CD14-positive monocyte (primary cell): ENCODE measurements at regions not wholly inside any gene's neighbourhood (a gene's known extent, or its start where the extent isn't known, plus 50 kb on each side); places are given as distances from the start of the nearest gene placed in this dataset.

Experiments used
- DNase-seq, 3 donors: peaks; one replicate each; pipeline ENCODE4 v3.0.0-alpha.2; 2011 to 2022
- H2AFZ ChIP-seq: 2 replicates; pipeline ENCODE4 v1.6.0; 2012; ENCODE audit warnings: mild to moderate bottlenecking, low read depth, low read length, inconsistent platforms; ENCODE audit not compliant: insufficient read depth, poor library complexity, severe bottlenecking
- H3K27ac ChIP-seq, 2 donors: 1 replicate in 1 of 2; 2 replicates in 1 of 2; pipeline ENCODE4 v1.5.1; 2012 to 2013; ENCODE audit warnings: low read length in 2 of 2, control low read depth in 1 of 2, inconsistent platforms in 1 of 2, low read depth in 1 of 2, mild to moderate bottlenecking in 1 of 2
- H3K27me3 ChIP-seq, 2 donors: one replicate each; pipeline versions ENCODE4 v1.6.0 to v1.6.1; 2011 to 2013; ENCODE audit warnings: low read length in 2 of 2; ENCODE audit not compliant: control insufficient read depth in 2 of 2, insufficient read depth in 2 of 2
- H3K36me3 ChIP-seq, 2 donors: replicated peaks in 1 of 2; 1 replicate in 1 of 2; 2 replicates in 1 of 2; pipeline versions ENCODE4 v1.5.1 to v1.6.1; 2012 to 2013; ENCODE audit warnings: low read length in 2 of 2, control low read depth in 1 of 2, inconsistent platforms in 1 of 2, mild to moderate bottlenecking in 1 of 2; ENCODE audit not compliant: insufficient read depth in 2 of 2, control insufficient read depth in 1 of 2
- H3K4me1 ChIP-seq, 2 donors: 1 replicate in 1 of 2; 2 replicates in 1 of 2; pipeline versions ENCODE4 v1.5.1 to v1.6.1; 2012 to 2013; ENCODE audit warnings: low read length in 2 of 2, control low read depth in 1 of 2, inconsistent platforms in 1 of 2, mild to moderate bottlenecking in 1 of 2, moderate library complexity in 1 of 2; ENCODE audit not compliant: insufficient read depth in 2 of 2, control insufficient read depth in 1 of 2
- H3K4me2 ChIP-seq: replicated peaks from 2 replicates; pipeline ENCODE3; 2012; ENCODE audit warnings: low read length, moderate library complexity, mild to moderate bottlenecking; ENCODE audit not compliant: poor library complexity, severe bottlenecking; ENCODE audit errors: extremely low read depth
- H3K4me3 ChIP-seq, 3 experiments: fragments of 200-600 bp in 1 of 3; sonication (generic) in 1 of 3; replicated peaks in 1 of 3; 1 replicate in 2 of 3; 2 replicates in 1 of 3; pipeline ENCODE4 v1.5.1; 2011 to 2013; ENCODE audit warnings: low read length in 3 of 3, mild to moderate bottlenecking in 3 of 3, control low read depth in 2 of 3, low read depth in 2 of 3, inconsistent platforms in 1 of 3, moderate library complexity in 1 of 3
- H3K79me2 ChIP-seq: 2 replicates; pipeline ENCODE4 v1.6.0; 2012; ENCODE audit warnings: mild to moderate bottlenecking, control low read depth, inconsistent platforms, low read length, moderate library complexity; ENCODE audit not compliant: insufficient read depth
- H3K9ac ChIP-seq: 2 replicates; pipeline ENCODE4 v1.6.0; 2017; ENCODE audit warnings: low read length, mild to moderate bottlenecking; ENCODE audit not compliant: insufficient read depth, poor library complexity, severe bottlenecking
- H3K9me3 ChIP-seq, 2 donors: replicated peaks in 1 of 2; 1 replicate in 1 of 2; 2 replicates in 1 of 2; pipeline versions ENCODE4 v1.5.1 to v1.6.1; 2012 to 2013; ENCODE audit warnings: low read length in 2 of 2, control low read depth in 1 of 2; ENCODE audit not compliant: control insufficient read depth in 1 of 2, insufficient read depth in 1 of 2
- H4K20me1 ChIP-seq: 2 replicates; pipeline ENCODE4 v1.6.0; 2012; ENCODE audit warnings: mild to moderate bottlenecking, low read length, control low read depth, moderate library complexity; ENCODE audit not compliant: insufficient read depth
- H3K27ac Mint-ChIP-seq, 7 donors: one replicate each; pipeline ENCODE4 v1.8.0; 2020; ENCODE audit warnings: mild to moderate bottlenecking in 7 of 7, mixed read lengths in 7 of 7, moderate library complexity in 6 of 7, inconsistent platforms in 2 of 7
- H3K27me3 Mint-ChIP-seq, 3 donors: one replicate each; pipeline ENCODE4 v1.8.0; 2021 to 2022; ENCODE audit warnings: low read depth in 3 of 3, mild to moderate bottlenecking in 3 of 3, mixed read lengths in 3 of 3, moderate library complexity in 3 of 3, inconsistent platforms in 1 of 3
- H3K36me3 Mint-ChIP-seq, 2 donors: one replicate each; pipeline ENCODE4 v1.8.0; 2020; ENCODE audit warnings: mixed read lengths in 2 of 2, inconsistent platforms in 1 of 2, mild to moderate bottlenecking in 1 of 2
- H3K4me1 Mint-ChIP-seq: one replicate; pipeline ENCODE4 v1.8.0; 2020; ENCODE audit warnings: mild to moderate bottlenecking, mixed read lengths
- H3K4me3 Mint-ChIP-seq, 2 donors: one replicate each; pipeline ENCODE4 v1.8.0; 2020; ENCODE audit warnings: mild to moderate bottlenecking in 2 of 2, mixed read lengths in 2 of 2, moderate library complexity in 1 of 2
- H3K9me3 Mint-ChIP-seq, 7 donors: one replicate each; pipeline ENCODE4 v1.8.0; 2020 to 2022; ENCODE audit warnings: mixed read lengths in 7 of 7, mild to moderate bottlenecking in 6 of 7, moderate library complexity in 6 of 7, inconsistent platforms in 2 of 7
- WGBS: methylation state at CpG from one replicate; pipeline ENCODE4 v1.1.5; 2013; ENCODE audit warnings: missing lambda C conversion rate; ENCODE audit not compliant: insufficient coverage; 5-methylcytosine and 5-hydroxymethylcytosine counted together
- intact Hi-C, 2 donors: fragments of 100-400 bp; cut with micrococcal nuclease; formaldehyde crosslinking; loops; one replicate each; pipeline versions ENCODE4 v1.15.0 to v1.15.1; 2023
- TF ChIP-seq, protein P1 (sequence below): fragments of 200-600 bp; IDR thresholded peaks from one replicate; pipeline ENCODE4 v1.8.0; 2022; ENCODE audit warnings: antibody characterized with exemption, mild to moderate bottlenecking

DNA sequence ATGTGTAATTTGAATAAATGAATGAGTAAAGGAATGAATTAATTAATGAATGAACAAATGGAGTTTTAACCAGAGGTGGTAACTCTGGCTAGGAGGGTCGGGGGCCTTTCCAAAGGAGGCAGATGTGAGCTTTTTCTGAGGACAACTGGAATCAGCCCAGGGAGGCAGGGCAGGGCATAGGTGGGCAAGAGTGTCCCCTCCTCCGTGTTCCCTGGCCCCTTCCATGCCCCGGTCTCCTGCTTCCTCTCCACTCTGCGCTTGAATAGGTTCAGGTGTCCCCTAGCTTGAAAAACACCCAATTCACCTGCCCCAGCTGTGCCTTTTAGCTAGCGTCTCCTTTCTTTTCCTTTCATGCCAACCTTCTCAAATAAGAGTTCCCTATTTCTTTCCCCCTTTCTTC is 473.1 kb downstream of the CDH26 start:
- Mint-ChIP-seq H3K27ac (no peak overlapping the region), H3K36me3 (no peaks in the 10 kb centered on the region), H3K4me3 (no peak overlapping the region), H3K9me3 (peaks cover 0 to 5% (median 0%) of the 10 kb centered on the region in 7 donors), H3K4me1 (no peaks in the 10 kb centered on the region), H3K27me3 (peaks cover 0 to 8% (median 4%) of the 10 kb centered on the region in 3 donors)
- TF ChIP-seq, protein P1, sequence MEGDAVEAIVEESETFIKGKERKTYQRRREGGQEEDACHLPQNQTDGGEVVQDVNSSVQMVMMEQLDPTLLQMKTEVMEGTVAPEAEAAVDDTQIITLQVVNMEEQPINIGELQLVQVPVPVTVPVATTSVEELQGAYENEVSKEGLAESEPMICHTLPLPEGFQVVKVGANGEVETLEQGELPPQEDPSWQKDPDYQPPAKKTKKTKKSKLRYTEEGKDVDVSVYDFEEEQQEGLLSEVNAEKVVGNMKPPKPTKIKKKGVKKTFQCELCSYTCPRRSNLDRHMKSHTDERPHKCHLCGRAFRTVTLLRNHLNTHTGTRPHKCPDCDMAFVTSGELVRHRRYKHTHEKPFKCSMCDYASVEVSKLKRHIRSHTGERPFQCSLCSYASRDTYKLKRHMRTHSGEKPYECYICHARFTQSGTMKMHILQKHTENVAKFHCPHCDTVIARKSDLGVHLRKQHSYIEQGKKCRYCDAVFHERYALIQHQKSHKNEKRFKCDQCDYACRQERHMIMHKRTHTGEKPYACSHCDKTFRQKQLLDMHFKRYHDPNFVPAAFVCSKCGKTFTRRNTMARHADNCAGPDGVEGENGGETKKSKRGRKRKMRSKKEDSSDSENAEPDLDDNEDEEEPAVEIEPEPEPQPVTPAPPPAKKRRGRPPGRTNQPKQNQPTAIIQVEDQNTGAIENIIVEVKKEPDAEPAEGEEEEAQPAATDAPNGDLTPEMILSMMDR: no peak
- Histone ChIP-seq H3K4me1 (no peaks in the 10 kb centered on the region), H3K27me3 (no peaks in the 10 kb centered on the region), H3K4me3 (no peak overlapping the region), H2AFZ (no peak overlapping the region), H3K36me3 (no peaks in the 10 kb centered on the region), H3K4me2 (no peak overlapping the region), H3K27ac (no peak overlapping the region), H3K79me2 (no peaks in the 10 kb centered on the region), H3K9me3 (no peaks in the 10 kb centered on the region), H3K9ac (no peak overlapping the region), H4K20me1 (no peaks in the 10 kb centered on the region)
- 72% methylated on average over 5 of the region's 5 CpGs for WGBS
- no peak for DNase-seq
- intact Hi-C loops: no loop called here

DNA sequence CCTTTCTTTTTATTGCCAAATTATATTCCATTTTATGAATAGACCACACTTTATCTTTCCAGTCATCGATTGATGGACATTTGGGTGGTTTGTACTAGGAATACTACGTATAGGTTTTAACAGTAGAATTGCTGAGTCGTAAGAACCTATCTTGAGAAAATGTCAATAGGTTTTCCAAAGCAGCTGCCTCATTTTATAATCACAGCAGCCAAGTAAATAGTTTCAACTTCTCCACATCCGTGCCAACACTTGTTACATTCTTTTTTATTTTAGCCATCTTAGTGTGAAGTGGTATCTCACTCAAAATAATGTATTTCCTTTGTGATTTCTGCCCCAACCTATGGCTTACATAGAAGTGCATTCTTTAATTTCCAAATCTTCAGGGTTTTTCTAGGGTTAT is 479.2 kb downstream of the CDH26 start:
- Histone ChIP-seq H3K4me2 (no peak overlapping the region), H3K9me3 (no peaks in the 10 kb centered on the region), H3K36me3 (no peaks in the 10 kb centered on the region), H4K20me1 (no peaks in the 10 kb centered on the region), H3K27ac (no peak overlapping the region), H3K4me3 (no peak overlapping the region), H3K4me1 (no peaks in the 10 kb centered on the region), H3K27me3 (no peaks in the 10 kb centered on the region), H2AFZ (no peak overlapping the region), H3K79me2 (no peaks in the 10 kb centered on the region), H3K9ac (no peak overlapping the region)
- Mint-ChIP-seq H3K27ac (no peak overlapping the region), H3K4me1 (no peaks in the 10 kb centered on the region), H3K27me3 (peaks cover 0 to 4% (median 2%) of the 10 kb centered on the region in 3 donors), H3K9me3 (peaks cover 0 to 8% (median 1%) of the 10 kb centered on the region in 7 donors), H3K36me3 (no peaks in the 10 kb centered on the region), H3K4me3 (no peak overlapping the region)
- no peak for DNase-seq
- TF ChIP-seq, protein P1: no peak
- WGBS: no CpG with 5 or more reads among the region's 4 CpGs
- intact Hi-C loops: no loop called here
